ENCODE measurements at regions not wholly inside any gene's neighbourhood (a gene's known extent, or its start where the extent isn't known, plus 50 kb on each side); places are given as distances from the start of the nearest gene placed in this dataset.

DNA sequence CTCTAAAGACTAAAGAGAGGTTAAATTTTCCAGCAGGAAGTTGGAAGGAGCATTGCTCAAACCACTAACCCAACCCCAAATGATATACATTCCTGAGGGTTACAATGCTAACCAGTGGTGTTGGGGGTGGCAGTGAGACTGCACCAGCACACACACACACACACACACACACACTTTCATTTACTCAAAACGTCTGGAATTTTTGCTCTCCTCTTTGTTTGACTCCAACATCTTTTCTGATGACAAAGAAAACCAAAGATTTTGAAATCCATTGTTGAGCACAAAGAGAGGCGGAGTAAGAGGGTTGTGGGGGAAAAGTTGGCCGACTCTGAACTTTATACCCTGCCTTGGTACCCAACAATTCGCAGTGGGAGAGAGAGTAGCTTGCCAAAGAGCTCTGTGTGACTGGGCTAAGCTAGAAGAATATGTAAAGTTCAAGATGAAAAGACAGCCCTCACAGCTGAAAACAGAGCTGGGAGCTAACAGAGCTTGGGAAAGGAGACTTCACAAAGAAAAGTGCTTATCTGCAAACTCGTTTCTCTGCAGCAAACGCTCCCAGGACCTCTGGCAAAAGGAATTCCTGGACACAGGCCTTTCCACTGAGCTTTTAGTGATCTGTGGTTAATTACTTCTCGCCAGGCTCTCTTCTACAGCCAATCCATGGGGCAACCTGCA lies 426.0 kb upstream of the CDH11 start:
- DNase-seq (ENCODE audit: low read depth, low spot score) (no peak), ATAC-seq (no peak)
- Histone ChIP-seq H3K27me3 (ENCODE audit: insufficient read depth, low read length) (no peaks in the 10 kb centered on the region), H2AFZ (ENCODE audit: low read depth, low read length, poor library complexity, severe bottlenecking) (no peak overlapping the region), H3K27ac (ENCODE audit: low read depth, low read length) (no peak overlapping the region), H3K9ac (ENCODE audit: low read length) (no peak overlapping the region), H3K4me1 (ENCODE audit: control insufficient read depth in 1 of 2, insufficient read depth in 2 of 2, low read length in 2 of 2) (no peaks in the 10 kb centered on the region), H3K9me3 (ENCODE audit: control insufficient read depth in 1 of 2, insufficient read depth in 1 of 2, low read depth in 1 of 2, low read length in 2 of 2) (peaks cover 0 to 4% of the 10 kb centered on the region in 2 experiments; a peak in 2 of 4 replicates), H3K4me2 (ENCODE audit: low read length) (no peak overlapping the region), H4K20me1 (ENCODE audit: insufficient read depth) (no peaks in the 10 kb centered on the region), H3K79me2 (ENCODE audit: insufficient read depth, low read length) (no peaks in the 10 kb centered on the region), H3K4me3 (replicated peaks in 1 of 2; ENCODE audit: low read depth in 1 of 2, low read length in 2 of 2) (no peak overlapping the region), H3K9me2 (ENCODE audit: insufficient read depth) (no peaks in the 10 kb centered on the region), H3K36me3 (ENCODE audit: control insufficient read depth in 1 of 2, insufficient read depth in 2 of 2, low read length in 2 of 2) (no peaks in the 10 kb centered on the region)
- POLR2A ChIA-PET = no interaction called here
- RAD21 ChIA-PET (ENCODE audit: low non-redundant PET in 1 of 2, low total read pairs in 2 of 2, uncharacterized antibody in 2 of 2, unreplicated experiment in 2 of 2) = no interaction called here
- BruUV-seq (replicated peaks) = no TSS peak
- CTCF ChIA-PET = no interaction called here
- intact Hi-C loops (cut with micrococcal nuclease) = no loop called here
- TF ChIP-seq JUND (IDR thresholded peaks at IDR 0.05) = no peak
- no peak for TF ChIP-seq EZH2 (IDR thresholded peaks at IDR 0.05)
- no peak for TF ChIP-seq CBX3 (IDR thresholded peaks at IDR 0.05; ENCODE audit: low read depth)
- no peak for TF ChIP-seq EGR1 (IDR thresholded peaks at IDR 0.05; ENCODE audit: low read depth)
- no peak for TF ChIP-seq MAX (IDR thresholded peaks at IDR 0.05)
- TF ChIP-seq ZNF274 (IDR thresholded peaks at IDR 0.05; ENCODE audit: low read depth, low read length) = no peak
- no peak for TF ChIP-seq TCF7L2 (IDR thresholded peaks at IDR 0.05; ENCODE audit: borderline replicate concordance, extremely low read depth, insufficient read depth, insufficient read length)
- TF ChIP-seq, protein P1, sequence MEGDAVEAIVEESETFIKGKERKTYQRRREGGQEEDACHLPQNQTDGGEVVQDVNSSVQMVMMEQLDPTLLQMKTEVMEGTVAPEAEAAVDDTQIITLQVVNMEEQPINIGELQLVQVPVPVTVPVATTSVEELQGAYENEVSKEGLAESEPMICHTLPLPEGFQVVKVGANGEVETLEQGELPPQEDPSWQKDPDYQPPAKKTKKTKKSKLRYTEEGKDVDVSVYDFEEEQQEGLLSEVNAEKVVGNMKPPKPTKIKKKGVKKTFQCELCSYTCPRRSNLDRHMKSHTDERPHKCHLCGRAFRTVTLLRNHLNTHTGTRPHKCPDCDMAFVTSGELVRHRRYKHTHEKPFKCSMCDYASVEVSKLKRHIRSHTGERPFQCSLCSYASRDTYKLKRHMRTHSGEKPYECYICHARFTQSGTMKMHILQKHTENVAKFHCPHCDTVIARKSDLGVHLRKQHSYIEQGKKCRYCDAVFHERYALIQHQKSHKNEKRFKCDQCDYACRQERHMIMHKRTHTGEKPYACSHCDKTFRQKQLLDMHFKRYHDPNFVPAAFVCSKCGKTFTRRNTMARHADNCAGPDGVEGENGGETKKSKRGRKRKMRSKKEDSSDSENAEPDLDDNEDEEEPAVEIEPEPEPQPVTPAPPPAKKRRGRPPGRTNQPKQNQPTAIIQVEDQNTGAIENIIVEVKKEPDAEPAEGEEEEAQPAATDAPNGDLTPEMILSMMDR (IDR thresholded peaks at IDR 0.05 in 2 of 3, conservative IDR thresholded peaks at IDR 0.05 in 1 of 3; ENCODE audit: borderline replicate concordance in 1 of 3, insufficient read depth in 1 of 3, low read depth in 2 of 3, low read length in 2 of 3) = no peak
